ENCODE measurements at regions not wholly inside any gene's neighbourhood (a gene's known extent, or its start where the extent isn't known, plus 50 kb on each side); places are given as distances from the start of the nearest gene placed in this dataset.

GRCh38 chr3:24043168-24043567 is 98.1 kb downstream of the NR1D2 start:
- Histone ChIP-seq H3K27me3 (no peaks in the 10 kb centered on the region), H3K4me1 (peaks cover 10 to 45% (median 31%) of the 10 kb centered on the region in 4 donors), H3K27ac (replicated peaks in 1 of 4) (peak overlapping the region; percentile 79 to 87 (median 86)), H3K36me3 (no peaks in the 10 kb centered on the region), H3K4me3 (peak overlapping the region in 2 of 4 donors; percentile 26 to 27), H3K9me3 (no peaks in the 10 kb centered on the region)
- DNase-seq (ENCODE audit: extremely low spot score) = no peak
- 56% methylated on average over 4 of the region's 4 CpGs for WGBS
- intact Hi-C loops (cut with DNase I) = no loop called here
- TF ChIP-seq POLR2AphosphoS5 (IDR thresholded peaks at IDR 0.05) = no peak
- no peak for TF ChIP-seq POLR2A (IDR thresholded peaks at IDR 0.05; ENCODE audit: low read depth)
- no peak for TF ChIP-seq EP300 (IDR thresholded peaks at IDR 0.05)
- no peak for TF ChIP-seq CTCF (IDR thresholded peaks at IDR 0.05)

GRCh38 chr3:24043985-24044384 is 98.9 kb downstream of the NR1D2 start:
- Histone ChIP-seq H3K4me3 (no peak overlapping the region), H3K27ac (replicated peaks in 1 of 4) (peak overlapping the region; percentile 79 to 87 (median 86)), H3K4me1 (peaks cover 10 to 45% (median 35%) of the 10 kb centered on the region in 4 donors), H3K36me3 (no peaks in the 10 kb centered on the region), H3K27me3 (no peaks in the 10 kb centered on the region), H3K9me3 (no peaks in the 10 kb centered on the region)
- 87% methylated on average over 5 of the region's 5 CpGs for WGBS
- intact Hi-C loops (cut with DNase I) = no loop called here
- no peak for TF ChIP-seq CTCF (IDR thresholded peaks at IDR 0.05)
- no peak for TF ChIP-seq EP300 (IDR thresholded peaks at IDR 0.05)
- TF ChIP-seq POLR2AphosphoS5 (IDR thresholded peaks at IDR 0.05) = no peak
- no peak for TF ChIP-seq POLR2A (IDR thresholded peaks at IDR 0.05; ENCODE audit: low read depth)
- no peak for DNase-seq (ENCODE audit: extremely low spot score)

GRCh38 chr3:24046214-24046613 is 101.1 kb downstream of the NR1D2 start:
- H3K4me3 ChIP-seq = no peak overlapping the region
- intact Hi-C loops (cut with DNase I) = no loop called here
- TF ChIP-seq POLR2A (IDR thresholded peaks at IDR 0.05; ENCODE audit: low read depth) = no peak
- H3K27me3 ChIP-seq = no peaks in the 10 kb centered on the region
- H3K36me3 ChIP-seq = no peaks in the 10 kb centered on the region
- H3K27ac ChIP-seq (replicated peaks in 1 of 4) = no peak overlapping the region
- DNase-seq (ENCODE audit: extremely low spot score) = no peak
- H3K9me3 ChIP-seq = no peaks in the 10 kb centered on the region
- H3K4me1 ChIP-seq = peaks cover 10 to 45% (median 35%) of the 10 kb centered on the region in 4 donors

DNA sequence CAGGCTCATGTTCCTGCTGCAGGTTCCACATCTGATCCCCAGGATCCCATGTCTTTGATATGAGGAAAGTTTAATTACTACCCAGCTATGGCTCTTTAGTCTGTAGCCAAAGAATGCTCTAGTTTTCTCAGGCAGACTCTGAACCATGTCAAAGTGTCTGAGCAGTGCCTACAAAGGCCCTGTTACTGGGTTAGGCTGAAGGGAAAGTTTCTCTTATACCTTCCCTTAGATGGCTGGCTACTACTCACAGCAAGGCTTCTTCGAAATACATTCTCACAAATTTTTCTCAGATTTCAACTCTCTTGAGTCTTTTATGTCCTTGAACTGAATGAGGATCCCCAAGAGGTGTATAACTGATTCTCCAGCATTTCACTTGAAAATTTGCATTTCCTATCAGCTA is 102.4 kb downstream of the NR1D2 start:
- Histone ChIP-seq H3K4me3 (no peak overlapping the region), H3K27me3 (no peaks in the 10 kb centered on the region), H3K27ac (replicated peaks in 1 of 4) (peak overlapping the region in 3 of 4 donors; percentile 15 to 49 (median 31)), H3K4me1 (peaks cover 4 to 33% (median 24%) of the 10 kb centered on the region in 4 donors), H3K9me3 (no peaks in the 10 kb centered on the region), H3K36me3 (no peaks in the 10 kb centered on the region)
- TF ChIP-seq POLR2AphosphoS5 (IDR thresholded peaks at IDR 0.05) (no peak), CTCF (IDR thresholded peaks at IDR 0.05) (no peak), POLR2A (IDR thresholded peaks at IDR 0.05; ENCODE audit: low read depth) (no peak), EP300 (IDR thresholded peaks at IDR 0.05) (no peak)
- DNase-seq (ENCODE audit: extremely low spot score) = no peak
- 0% methylated on average over 1 of the region's 1 CpG for WGBS
- intact Hi-C loops (cut with DNase I) = no loop called here

DNA sequence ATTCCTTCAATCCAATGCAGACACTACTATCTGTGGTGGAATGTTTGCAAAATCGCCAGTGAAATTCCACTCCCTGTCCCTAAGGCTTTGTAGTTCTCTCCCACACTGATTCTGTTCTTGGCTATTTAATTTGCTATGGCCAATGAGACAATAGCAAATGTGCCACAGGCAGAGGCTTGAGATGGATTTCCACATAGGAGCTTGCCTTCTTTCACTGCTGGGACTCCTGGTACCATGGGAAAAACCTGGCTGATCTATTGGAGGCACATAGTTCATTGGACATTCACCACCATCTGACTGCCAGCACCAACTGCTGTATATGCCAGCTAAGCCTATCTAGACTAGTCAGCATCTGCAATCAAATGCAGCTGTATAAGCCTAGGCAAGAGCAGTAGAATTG is 103.8 kb downstream of the NR1D2 start:
- no peak for DNase-seq (ENCODE audit: extremely low spot score)
- no peaks in the 10 kb centered on the region for H3K9me3 ChIP-seq
- intact Hi-C loops (cut with DNase I) = no loop called here
- H3K36me3 ChIP-seq = no peaks in the 10 kb centered on the region
- H3K27ac ChIP-seq (replicated peaks in 1 of 4) = no peak overlapping the region
- TF ChIP-seq POLR2AphosphoS5 (IDR thresholded peaks at IDR 0.05) (no peak), POLR2A (IDR thresholded peaks at IDR 0.05; ENCODE audit: low read depth) (no peak), EP300 (IDR thresholded peaks at IDR 0.05) (no peak), CTCF (IDR thresholded peaks at IDR 0.05) (no peak)
- H3K4me1 ChIP-seq = peaks cover 0 to 21% (median 11%) of the 10 kb centered on the region in 4 donors
- 74% methylated on average over 1 of the region's 1 CpG for WGBS
- H3K4me3 ChIP-seq = no peak overlapping the region
- H3K27me3 ChIP-seq = no peaks in the 10 kb centered on the region
